Activated CD4-positive, alpha-beta memory T cell treated with anti-CD3 and anti-CD28 coated beads, Interleukin-2, amount 10 ng/mL, durations not matched to agents 7 days and 5 days (primary cell): ENCODE measurements at regions not wholly inside any gene's neighbourhood (a gene's known extent, or its start where the extent isn't known, plus 50 kb on each side); places are given as distances from the start of the nearest gene placed in this dataset.

Source experiments
- CTCF ChIA-PET: fragments of 350-600 bp; sonication (Branson Sonifier 250); formaldehyde crosslinking; loops from one replicate; lab custom pipeline; 2021; ENCODE audit warnings: antibody characterized with exemption, inconsistent platforms; lab: Charles Lee
- POLR2A ChIA-PET: fragments of 350-600 bp; sonication (Branson Sonifier 250); formaldehyde crosslinking; loops from one replicate; lab custom pipeline; 2021; ENCODE audit warnings: antibody characterized with exemption; lab: Charles Lee
- DNase-seq: peaks from one replicate; pipeline ENCODE4 v3.0.0-alpha.2; 2020
- H3K27ac Mint-ChIP-seq: one replicate; pipeline ENCODE4 v1.8.0; 2021; ENCODE audit warnings: mild to moderate bottlenecking, mixed read lengths
- H3K27me3 Mint-ChIP-seq: one replicate; pipeline ENCODE4 v1.8.0; 2021; ENCODE audit warnings: mixed read lengths
- H3K36me3 Mint-ChIP-seq: one replicate; pipeline ENCODE4 v1.8.0; 2021; ENCODE audit warnings: low read depth, mixed read lengths
- H3K4me1 Mint-ChIP-seq: one replicate; pipeline ENCODE4 v1.8.0; 2021; ENCODE audit warnings: mixed read lengths
- H3K4me3 Mint-ChIP-seq: one replicate; pipeline ENCODE4 v1.8.0; 2021; ENCODE audit warnings: mild to moderate bottlenecking, mixed read lengths
- H3K9me3 Mint-ChIP-seq: one replicate; pipeline ENCODE4 v1.8.0; 2021; ENCODE audit warnings: mixed read lengths

GRCh38 chr4:128600996-128601871 is 208.3 kb upstream of the JADE1 start:
- no peak for DNase-seq
- H3K27me3 Mint-ChIP-seq, result no peaks in the 10 kb centered on the region
- H3K4me1 Mint-ChIP-seq, result no peaks in the 10 kb centered on the region
- H3K4me3 Mint-ChIP-seq, result no peak overlapping the region
- ChIA-PET POLR2A (no interaction called here), CTCF (no interaction called here)
- H3K27ac Mint-ChIP-seq, result no peak overlapping the region
- H3K9me3 Mint-ChIP-seq, result no peaks in the 10 kb centered on the region
- H3K36me3 Mint-ChIP-seq, result no peaks in the 10 kb centered on the region

- Mint-ChIP-seq H3K4me3 (no peak overlapping the region), H3K27me3 (no peaks in the 10 kb centered on the region), H3K27ac (no peak overlapping the region), H3K36me3 (no peaks in the 10 kb centered on the region), H3K9me3 (no peaks in the 10 kb centered on the region), H3K4me1 (no peaks in the 10 kb centered on the region)
- POLR2A ChIA-PET, result no interaction called here
- no peak for DNase-seq
- CTCF ChIA-PET, result interaction anchor here (0.6 kb wide), 1 partner anchor 126 kb away, joined by 3 read pairs; no protein-coding TSS in a partner anchor
Observed at GRCh38 chr4:128600410-128600809, 209.1 kb upstream of the JADE1 start.

GRCh38 chr4:128597500-128597899 is 212.0 kb upstream of the JADE1 start:
- no peaks in the 10 kb centered on the region for H3K36me3 Mint-ChIP-seq
- peaks cover 5% of the 10 kb centered on the region for H3K27me3 Mint-ChIP-seq
- no peak for DNase-seq
- H3K4me3 Mint-ChIP-seq, result no peak overlapping the region
- no peaks in the 10 kb centered on the region for H3K4me1 Mint-ChIP-seq
- ChIA-PET CTCF (no interaction called here), POLR2A (no interaction called here)
- H3K9me3 Mint-ChIP-seq, result no peaks in the 10 kb centered on the region
- H3K27ac Mint-ChIP-seq, result no peak overlapping the region

GRCh38 chr4:128596853-128597252 is 212.6 kb upstream of the JADE1 start:
- H3K27me3 Mint-ChIP-seq, result peaks cover 5% of the 10 kb centered on the region
- no peaks in the 10 kb centered on the region for H3K36me3 Mint-ChIP-seq
- ChIA-PET CTCF (no interaction called here), POLR2A (no interaction called here)
- no peak for DNase-seq
- H3K27ac Mint-ChIP-seq, result no peak overlapping the region
- H3K4me1 Mint-ChIP-seq, result no peaks in the 10 kb centered on the region
- no peaks in the 10 kb centered on the region for H3K9me3 Mint-ChIP-seq
- no peak overlapping the region for H3K4me3 Mint-ChIP-seq

- H3K4me1 Mint-ChIP-seq, result no peaks in the 10 kb centered on the region
- POLR2A ChIA-PET, result no interaction called here
- H3K9me3 Mint-ChIP-seq, result no peaks in the 10 kb centered on the region
- no peak for DNase-seq
- H3K27me3 Mint-ChIP-seq, result peaks cover 5% of the 10 kb centered on the region
- no peak overlapping the region for H3K4me3 Mint-ChIP-seq
- H3K36me3 Mint-ChIP-seq, result no peaks in the 10 kb centered on the region
- CTCF ChIA-PET, result no interaction called here
- no peak overlapping the region for H3K27ac Mint-ChIP-seq
Observed at GRCh38 chr4:128596115-128596514, 213.4 kb upstream of the JADE1 start.

GRCh38 chr4:128591482-128591881 is 218.0 kb upstream of the JADE1 start:
- peaks cover 5% of the 10 kb centered on the region for H3K27me3 Mint-ChIP-seq
- H3K4me3 Mint-ChIP-seq, result no peak overlapping the region
- H3K4me1 Mint-ChIP-seq, result no peaks in the 10 kb centered on the region
- no peak for DNase-seq
- POLR2A ChIA-PET, result no interaction called here
- H3K9me3 Mint-ChIP-seq, result no peaks in the 10 kb centered on the region
- H3K27ac Mint-ChIP-seq, result no peak overlapping the region
- CTCF ChIA-PET, result no interaction called here
- H3K36me3 Mint-ChIP-seq, result no peaks in the 10 kb centered on the region

- ChIA-PET CTCF (no interaction called here), POLR2A (no interaction called here)
- Mint-ChIP-seq H3K4me1 (no peaks in the 10 kb centered on the region), H3K9me3 (no peaks in the 10 kb centered on the region), H3K4me3 (no peak overlapping the region), H3K27ac (no peak overlapping the region), H3K36me3 (no peaks in the 10 kb centered on the region), H3K27me3 (peaks cover 5% of the 10 kb centered on the region)
- DNase-seq, result no peak
Observed at GRCh38 chr4:128590773-128591172, 218.7 kb upstream of the JADE1 start.

GRCh38 chr4:128590034-128590740 is 219.3 kb upstream of the JADE1 start:
- H3K9me3 Mint-ChIP-seq, result no peaks in the 10 kb centered on the region
- H3K4me1 Mint-ChIP-seq, result no peaks in the 10 kb centered on the region
- H3K36me3 Mint-ChIP-seq, result no peaks in the 10 kb centered on the region
- H3K27me3 Mint-ChIP-seq, result peaks cover 5% of the 10 kb centered on the region
- no peak overlapping the region for H3K4me3 Mint-ChIP-seq
- no peak overlapping the region for H3K27ac Mint-ChIP-seq
- CTCF ChIA-PET, result no interaction called here
- POLR2A ChIA-PET, result no interaction called here
- no peak for DNase-seq

GRCh38 chr4:128589384-128589965 is 220.0 kb upstream of the JADE1 start:
- CTCF ChIA-PET, result interaction anchor here (0.8 kb wide), 1 partner anchor 15 kb away, joined by 3 read pairs; no protein-coding TSS in a partner anchor

GRCh38 chr4:128587382-128587781 is 222.1 kb upstream of the JADE1 start:
- H3K36me3 Mint-ChIP-seq, result no peaks in the 10 kb centered on the region
- no peaks in the 10 kb centered on the region for H3K9me3 Mint-ChIP-seq
- no peak overlapping the region for H3K27ac Mint-ChIP-seq
- no peaks in the 10 kb centered on the region for H3K27me3 Mint-ChIP-seq
- POLR2A ChIA-PET, result no interaction called here
- no peaks in the 10 kb centered on the region for H3K4me1 Mint-ChIP-seq
- no peak overlapping the region for H3K4me3 Mint-ChIP-seq
- CTCF ChIA-PET, result interaction anchor here (1.2 kb wide), 1 partner anchor 13 kb away, joined by 3 read pairs; no protein-coding TSS in a partner anchor
- no peak for DNase-seq

More at GRCh38 chr4:128589384-128589965, 220.0 kb upstream of the JADE1 start:
- H3K36me3 Mint-ChIP-seq, result no peaks in the 10 kb centered on the region
- H3K27me3 Mint-ChIP-seq, result peaks cover 2% of the 10 kb centered on the region
- DNase-seq, result no peak
- POLR2A ChIA-PET, result no interaction called here
- H3K27ac Mint-ChIP-seq, result no peak overlapping the region
- no peak overlapping the region for H3K4me3 Mint-ChIP-seq
- no peaks in the 10 kb centered on the region for H3K9me3 Mint-ChIP-seq
- no peaks in the 10 kb centered on the region for H3K4me1 Mint-ChIP-seq

- no peak overlapping the region for H3K4me3 Mint-ChIP-seq
- ChIA-PET POLR2A (no interaction called here), CTCF (interaction anchor here (1.8 kb wide), 1 partner anchor 10 kb away, joined by 6 read pairs; no protein-coding TSS in a partner anchor)
- no peaks in the 10 kb centered on the region for H3K36me3 Mint-ChIP-seq
- DNase-seq, result no peak
- no peaks in the 10 kb centered on the region for H3K4me1 Mint-ChIP-seq
- H3K27me3 Mint-ChIP-seq, result no peaks in the 10 kb centered on the region
- no peak overlapping the region for H3K27ac Mint-ChIP-seq
- no peaks in the 10 kb centered on the region for H3K9me3 Mint-ChIP-seq
Observed at GRCh38 chr4:128583753-128584712, 225.5 kb upstream of the JADE1 start.

- no peaks in the 10 kb centered on the region for H3K4me1 Mint-ChIP-seq
- H3K4me3 Mint-ChIP-seq, result no peak overlapping the region
- ChIA-PET CTCF (no interaction called here), POLR2A (no interaction called here)
- no peaks in the 10 kb centered on the region for H3K27me3 Mint-ChIP-seq
- H3K36me3 Mint-ChIP-seq, result no peaks in the 10 kb centered on the region
- no peaks in the 10 kb centered on the region for H3K9me3 Mint-ChIP-seq
- no peak for DNase-seq
- H3K27ac Mint-ChIP-seq, result no peak overlapping the region
Observed at GRCh38 chr4:128582427-128582870, 227.1 kb upstream of the JADE1 start.
